H1 (cell line): ENCODE measurements at regions not wholly inside any gene's neighbourhood (a gene's known extent, or its start where the extent isn't known, plus 50 kb on each side); places are given as distances from the start of the nearest gene placed in this dataset.
"Not testable (repeated sequence)": the region's sequence is repeated elsewhere in the genome, so short reads cannot be mapped to it uniquely, and the experiment has no call there.

Experiments used
- CTCF ChIA-PET: fragments of 300-600 bp; sonication (Branson Sonifier 250); formaldehyde crosslinking; loops from one replicate; lab custom pipeline; 2021; ENCODE audit not compliant: partially characterized antibody; lab: Charles Lee
- POLR2A ChIA-PET: fragments of 300-600 bp; sonication (Branson Sonifier 250); formaldehyde crosslinking; loops from one replicate; lab custom pipeline; 2021; ENCODE audit warnings: inconsistent platforms; ENCODE audit not compliant: partially characterized antibody; lab: Charles Lee
- DNase-seq, 2 experiments: peaks; one replicate each; pipeline versions ENCODE4 v3.0.0 to v3.0.0-alpha.2; 2010 to 2022; ENCODE audit warnings: low spot score in 2 of 2, low read depth in 1 of 2, mixed read lengths in 1 of 2
- FAIRE-seq: peaks from 2 replicates; lab custom pipeline; 2011; peaks lifted over from hg19 to GRCh38; lab: Jason Lieb, UNC
- H2AFZ ChIP-seq: 2 replicates; pipeline ENCODE4 v1.8.1; 2012; ENCODE audit warnings: low read length, inconsistent platforms
- H2AK5ac ChIP-seq: 2 replicates; pipeline ENCODE4 v1.6.1; 2013; ENCODE audit warnings: low read depth, low read length
- H2BK120ac ChIP-seq: replicated peaks from 2 replicates; pipeline ENCODE3; 2013; ENCODE audit warnings: low read depth, low read length, inconsistent platforms
- H2BK12ac ChIP-seq: 2 replicates; pipeline ENCODE4 v1.6.1; 2013; ENCODE audit warnings: low read depth, low read length
- H2BK15ac ChIP-seq: 2 replicates; pipeline ENCODE4 v1.6.1; 2013; ENCODE audit warnings: low read length
- H2BK20ac ChIP-seq: 2 replicates; pipeline ENCODE4 v1.6.1; 2013; ENCODE audit warnings: low read length
- H2BK5ac ChIP-seq: 2 replicates; pipeline ENCODE4 v1.6.1; 2013; ENCODE audit warnings: low read depth, low read length
- H3K14ac ChIP-seq: 2 replicates; pipeline ENCODE4 v1.6.1; 2013; ENCODE audit warnings: inconsistent platforms; ENCODE audit not compliant: insufficient read length
- H3K18ac ChIP-seq: 2 replicates; pipeline ENCODE4 v1.6.1; 2013; ENCODE audit warnings: low read length; ENCODE audit errors: extremely low read depth
- H3K23ac ChIP-seq: 2 replicates; pipeline ENCODE4 v1.6.1; 2013; ENCODE audit warnings: inconsistent platforms; ENCODE audit not compliant: insufficient read length
- H3K23me2 ChIP-seq: 2 replicates; pipeline ENCODE4 v1.6.1; 2013; ENCODE audit warnings: low read depth, low read length
- H3K27ac ChIP-seq: 2 replicates; pipeline ENCODE4 v1.6.1; 2011; ENCODE audit warnings: low read depth, low read length, inconsistent platforms
- H3K27me3 ChIP-seq, 4 experiments: replicated peaks in 1 of 4; 1 replicate in 1 of 4; 2 replicates in 3 of 4; pipeline versions ENCODE4 v1.6.1 to v1.8.1; 2011 to 2013; ENCODE audit warnings: low read length in 3 of 4, mild to moderate bottlenecking in 3 of 4, inconsistent platforms in 2 of 4, mixed read lengths in 2 of 4, moderate library complexity in 1 of 4; ENCODE audit not compliant: control insufficient read depth in 3 of 4, insufficient read depth in 3 of 4; ENCODE audit errors: extremely low read depth in 1 of 4
- H3K36me3 ChIP-seq, 4 experiments: 2 replicates each; pipeline versions ENCODE4 v1.6.1 to v1.8.1; 2011 to 2013; ENCODE audit warnings: mild to moderate bottlenecking in 4 of 4, low read length in 3 of 4, moderate library complexity in 2 of 4, control low read depth in 1 of 4, inconsistent platforms in 1 of 4; ENCODE audit not compliant: insufficient read depth in 4 of 4, control insufficient read depth in 2 of 4
- H3K4ac ChIP-seq: replicated peaks from 2 replicates; pipeline ENCODE3; 2013; ENCODE audit warnings: low read length, low read depth, mixed read lengths, inconsistent platforms; ENCODE audit not compliant: insufficient read length
- H3K4me1 ChIP-seq, 4 experiments: replicated peaks in 1 of 4; 1 replicate in 1 of 4; 2 replicates in 3 of 4; pipeline versions ENCODE4 v1.6.1 to v1.8.1; 2011 to 2013; ENCODE audit warnings: low read length in 3 of 4, inconsistent platforms in 2 of 4, mixed read lengths in 1 of 4; ENCODE audit not compliant: insufficient read depth in 4 of 4, control insufficient read depth in 3 of 4
- H3K4me2 ChIP-seq, 2 experiments: 2 replicates each; pipeline versions ENCODE4 v1.6.1 to v1.8.1; 2011 to 2013; ENCODE audit warnings: low read depth in 2 of 2, low read length in 2 of 2, control low read depth in 1 of 2, inconsistent platforms in 1 of 2, mild to moderate bottlenecking in 1 of 2; ENCODE audit not compliant: insufficient read depth in 1 of 2
- H3K4me3 ChIP-seq, 4 experiments: fragments of 200-600, 300-600 bp in 1 of 4; sonication (generic), shearing (Covaris generic), sonication (Bioruptor Twin) in 1 of 4; 2 replicates each; pipeline versions ENCODE4 v1.5.1 to v1.8.1; 2011 to 2016; ENCODE audit warnings: low read length in 4 of 4, low read depth in 3 of 4, control low read depth in 2 of 4, inconsistent platforms in 2 of 4, mild to moderate bottlenecking in 2 of 4, mixed read lengths in 1 of 4, moderate library complexity in 1 of 4; ENCODE audit not compliant: insufficient read depth in 2 of 4; ENCODE audit errors: extremely low read depth in 1 of 4
- H3K56ac ChIP-seq: replicated peaks from 2 replicates; pipeline ENCODE3; 2013; ENCODE audit warnings: low read depth, mild to moderate bottlenecking, mixed read lengths, low read length, inconsistent platforms; ENCODE audit not compliant: insufficient read length
- H3K79me1 ChIP-seq: 2 replicates; pipeline ENCODE4 v1.6.1; 2013; ENCODE audit warnings: low read depth, low read length, control low read depth
- H3K79me2 ChIP-seq, 2 experiments: 2 replicates each; pipeline versions ENCODE4 v1.6.1 to v1.8.1; 2012 to 2013; ENCODE audit warnings: low read length in 2 of 2, mild to moderate bottlenecking in 2 of 2, inconsistent platforms in 1 of 2; ENCODE audit not compliant: insufficient read depth in 2 of 2, control insufficient read depth in 1 of 2
- H3K9ac ChIP-seq, 4 experiments: replicated peaks in 1 of 4; 1 replicate in 1 of 4; 2 replicates in 3 of 4; pipeline versions ENCODE4 v1.6.1 to v1.8.1; 2011 to 2013; ENCODE audit warnings: low read depth in 3 of 4, low read length in 3 of 4, control low read depth in 2 of 4, mild to moderate bottlenecking in 2 of 4, moderate library complexity in 2 of 4, inconsistent platforms in 1 of 4; ENCODE audit errors: extremely low read depth in 1 of 4
- H3K9me3 ChIP-seq, 2 experiments: 2 replicates each; pipeline versions ENCODE4 v1.6.1 to v1.8.1; 2012 to 2013; ENCODE audit warnings: mild to moderate bottlenecking in 2 of 2, moderate library complexity in 2 of 2, control low read depth in 1 of 2, inconsistent platforms in 1 of 2, low read depth in 1 of 2, low read length in 1 of 2, mixed read lengths in 1 of 2; ENCODE audit not compliant: insufficient read depth in 2 of 2
- H4K20me1 ChIP-seq, 2 experiments: replicated peaks in 1 of 2; 2 replicates each; pipeline versions ENCODE3 to v1.8.1; 2011 to 2013; ENCODE audit warnings: inconsistent platforms in 2 of 2, low read length in 2 of 2, mild to moderate bottlenecking in 1 of 2; ENCODE audit not compliant: insufficient read depth in 2 of 2, control insufficient read depth in 1 of 2
- H4K5ac ChIP-seq: 2 replicates; pipeline ENCODE4 v1.6.1; 2013; ENCODE audit warnings: low read length, low read depth, mixed read lengths, inconsistent platforms; ENCODE audit not compliant: insufficient read length
- H4K8ac ChIP-seq: 2 replicates; pipeline ENCODE4 v1.8.0; 2013; ENCODE audit warnings: mild to moderate bottlenecking, moderate library complexity, low read length, inconsistent platforms; ENCODE audit not compliant: insufficient read depth; ENCODE audit errors: extremely low read depth
- H4K91ac ChIP-seq: replicated peaks from 2 replicates; pipeline ENCODE3; 2013; ENCODE audit warnings: low read length, mixed read lengths, inconsistent platforms; ENCODE audit not compliant: insufficient read length
- GABPA ChIP-seq: IDR thresholded peaks from 2 replicates; pipeline ENCODE4 v1.6.1; 2011; ENCODE audit warnings: mild to moderate bottlenecking, low read length, moderate library complexity, borderline replicate concordance; ENCODE audit not compliant: insufficient read depth
- PHF8 ChIP-seq: fragments of 200-600 bp; sonication (generic); conservative IDR thresholded peaks from 2 replicates; pipeline ENCODE4 v1.7.1; 2012; ENCODE audit warnings: low read depth, mild to moderate bottlenecking, inconsistent platforms, low read length, moderate library complexity
- SIRT6 ChIP-seq: IDR thresholded peaks from one replicate; pipeline ENCODE4 v1.7.1; 2012; ENCODE audit warnings: low read length, inconsistent platforms
- TBP ChIP-seq: IDR thresholded peaks from 2 replicates; pipeline ENCODE4 v1.6.1; 2011; ENCODE audit warnings: low read depth, low read length, improper control_type of control experiment
- WGBS, 2 experiments: shearing (Covaris generic) in 1 of 2; methylation state at CpG; one replicate each; pipeline versions ENCODE4 v1.1.6 to v1.1.7; 2013 to 2015; ENCODE audit warnings: low lambda C conversion rate in 2 of 2, mixed read lengths in 2 of 2, inconsistent platforms in 1 of 2, low coverage in 1 of 2, missing lambda C conversion rate in 1 of 2; ENCODE audit not compliant: insufficient replicate concordance in 2 of 2, insufficient coverage in 1 of 2, insufficient read length in 1 of 2; ENCODE audit errors: extremely low coverage in 1 of 2, missing lambda C conversion rate in 1 of 2; 5-methylcytosine and 5-hydroxymethylcytosine counted together

- TF ChIP-seq GABPA (no peak), SIRT6 (no peak), TBP (no peak), PHF8 (no peak)
Observed at GRCh38 chr9:25048098-25048724, 502.5 kb upstream of the IZUMO3 start (continued).

- H2AFZ ChIP-seq, H3K56ac ChIP-seq, H4K91ac ChIP-seq, H4K5ac ChIP-seq, H2BK12ac ChIP-seq, H3K18ac ChIP-seq, H3K27ac ChIP-seq, DNase-seq, H3K4me2 ChIP-seq, H2BK15ac ChIP-seq, H3K4me1 ChIP-seq, H2BK5ac ChIP-seq, POLR2A ChIA-PET, H3K14ac ChIP-seq, H3K23ac ChIP-seq, H3K9me3 ChIP-seq, H3K23me2 ChIP-seq, CTCF ChIA-PET, H4K20me1 ChIP-seq, H4K8ac ChIP-seq, FAIRE-seq, H2BK120ac ChIP-seq, H3K4ac ChIP-seq, H3K36me3 ChIP-seq, H2AK5ac ChIP-seq, H3K79me2 ChIP-seq, H2BK20ac ChIP-seq, H3K79me1 ChIP-seq, H3K9ac ChIP-seq, H3K27me3 ChIP-seq, H3K4me3 ChIP-seq: not testable (repeated sequence)
- 93% methylated on average over 8 of the region's 8 CpGs; no CpG with 5 or more reads in 1 of the 2 experiments for WGBS, 2 experiments
Observed at GRCh38 chr9:25045469-25045868, 499.8 kb upstream of the IZUMO3 start.
